HFFc6 (cell line): ENCODE measurements at regions not wholly inside any gene's neighbourhood (a gene's known extent, or its start where the extent isn't known, plus 50 kb on each side); places are given as distances from the start of the nearest gene placed in this dataset.
"Not testable (repeated sequence)": the region's sequence is repeated elsewhere in the genome, so short reads cannot be mapped to it uniquely, and the experiment has no call there.

Experiments used
- DNase-seq: peaks from one replicate; pipeline ENCODE4 v3.0.0-alpha.2; 2018
- H3K27ac Mint-ChIP-seq: 2 replicates; pipeline ENCODE4 v1.8.0; 2020; ENCODE audit warnings: mild to moderate bottlenecking, mixed read lengths
- H3K27me3 Mint-ChIP-seq: 2 replicates; pipeline ENCODE4 v1.8.0; 2021; ENCODE audit warnings: mild to moderate bottlenecking, moderate library complexity, mixed read lengths; ENCODE audit not compliant: insufficient read depth
- H3K36me3 Mint-ChIP-seq: 2 replicates; pipeline ENCODE4 v1.8.0; 2021; ENCODE audit warnings: low read depth, mixed read lengths
- H3K4me1 Mint-ChIP-seq: 2 replicates; pipeline ENCODE4 v1.8.0; 2020; ENCODE audit warnings: low read depth, mixed read lengths
- H3K4me3 Mint-ChIP-seq: 2 replicates; pipeline ENCODE4 v1.8.0; 2020; ENCODE audit warnings: mild to moderate bottlenecking, moderate library complexity, mixed read lengths
- H3K9me3 Mint-ChIP-seq: 2 replicates; pipeline ENCODE4 v1.8.0; 2020; ENCODE audit warnings: mild to moderate bottlenecking, mixed read lengths
- CTCF ChIP-seq: fragments of 200-600 bp; sonication (generic); IDR thresholded peaks from 2 replicates; pipeline ENCODE4 v1.5.0; 2021; ENCODE audit warnings: antibody characterized with exemption, mild to moderate bottlenecking

- Mint-ChIP-seq H3K27ac (no peak overlapping the region), H3K4me3 (no peak overlapping the region), H3K36me3 (no peaks in the 10 kb centered on the region), H3K27me3 (no peaks in the 10 kb centered on the region), H3K4me1 (no peaks in the 10 kb centered on the region), H3K9me3 (peaks cover 7% of the 10 kb centered on the region)
- no peak for DNase-seq
- TF ChIP-seq CTCF, result no peak
Observed at GRCh38 chr2:131753640-131754561, 226.2 kb downstream of the CCDC74A start.

GRCh38 chr2:131754929-131755720 lies 227.4 kb downstream of the CCDC74A start:
- TF ChIP-seq CTCF, result no peak
- no peak for DNase-seq
- H3K27ac Mint-ChIP-seq, result no peak overlapping the region
- H3K9me3 Mint-ChIP-seq, result peaks cover 11% of the 10 kb centered on the region
- H3K4me3 Mint-ChIP-seq, result no peak overlapping the region
- H3K36me3 Mint-ChIP-seq, result no peaks in the 10 kb centered on the region
- H3K4me1 Mint-ChIP-seq, result no peaks in the 10 kb centered on the region
- no peaks in the 10 kb centered on the region for H3K27me3 Mint-ChIP-seq

GRCh38 chr2:131756141-131756907 lies 228.6 kb downstream of the CCDC74A start:
- no peaks in the 10 kb centered on the region for H3K27me3 Mint-ChIP-seq
- H3K9me3 Mint-ChIP-seq, result peaks cover 11% of the 10 kb centered on the region

GRCh38 chr2:131758941-131759340 lies 231.3 kb downstream of the CCDC74A start:
- H3K4me3 Mint-ChIP-seq, H3K36me3 Mint-ChIP-seq, DNase-seq, H3K27me3 Mint-ChIP-seq, H3K4me1 Mint-ChIP-seq, H3K27ac Mint-ChIP-seq: not testable (repeated sequence)
- peaks cover 11% of the 10 kb centered on the region for H3K9me3 Mint-ChIP-seq

More at GRCh38 chr2:131756141-131756907, 228.6 kb downstream of the CCDC74A start:
- Mint-ChIP-seq H3K4me1 (no peaks in the 10 kb centered on the region), H3K27ac (no peak overlapping the region), H3K4me3 (no peak overlapping the region), H3K36me3 (no peaks in the 10 kb centered on the region)
- TF ChIP-seq CTCF, result no peak
- no peak for DNase-seq

- not testable (repeated sequence) for H3K36me3 Mint-ChIP-seq, H3K9me3 Mint-ChIP-seq, H3K27me3 Mint-ChIP-seq, H3K4me3 Mint-ChIP-seq, H3K27ac Mint-ChIP-seq, DNase-seq, H3K4me1 Mint-ChIP-seq
Observed at GRCh38 chr2:131774955-131775555, 247.4 kb downstream of the CCDC74A start.

- H3K4me3 Mint-ChIP-seq, H3K9me3 Mint-ChIP-seq, H3K27me3 Mint-ChIP-seq, DNase-seq, H3K4me1 Mint-ChIP-seq, H3K27ac Mint-ChIP-seq, H3K36me3 Mint-ChIP-seq: not testable (repeated sequence)
Observed at GRCh38 chr2:131775903-131776506, 248.3 kb downstream of the CCDC74A start.

- H3K9me3 Mint-ChIP-seq, H3K4me1 Mint-ChIP-seq, H3K27ac Mint-ChIP-seq, H3K4me3 Mint-ChIP-seq, DNase-seq, H3K36me3 Mint-ChIP-seq: not testable (repeated sequence)
- peaks cover 14% of the 10 kb centered on the region for H3K27me3 Mint-ChIP-seq
Observed at GRCh38 chr2:131780446-131780845, 252.8 kb downstream of the CCDC74A start.
